ENCODE measurements at regions not wholly inside any gene's neighbourhood (a gene's known extent, or its start where the extent isn't known, plus 50 kb on each side); places are given as distances from the start of the nearest gene placed in this dataset.

DNA sequence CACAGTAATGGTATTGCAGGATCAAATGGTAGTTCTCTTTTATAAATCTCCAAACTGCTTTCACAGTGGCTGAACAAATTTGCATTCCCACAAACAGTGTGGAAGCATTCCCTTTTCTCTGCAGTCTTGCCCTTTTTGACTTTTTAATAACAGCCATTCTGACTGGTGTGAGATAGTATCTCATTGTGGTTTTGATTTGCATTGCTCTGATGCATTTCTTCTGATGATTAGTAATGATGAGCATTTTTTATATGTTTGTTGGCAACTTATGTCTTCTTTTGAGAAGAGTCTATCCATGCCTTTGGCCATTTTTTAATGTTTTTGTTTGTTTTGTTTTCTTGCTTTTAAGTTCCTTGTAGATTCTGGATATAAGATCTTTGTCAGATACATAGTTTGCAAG, 316.1 kb upstream of the TMCO5A start:
- DNase-seq (ENCODE audit: low read depth): no peak
- TF ChIP-seq, protein P1, sequence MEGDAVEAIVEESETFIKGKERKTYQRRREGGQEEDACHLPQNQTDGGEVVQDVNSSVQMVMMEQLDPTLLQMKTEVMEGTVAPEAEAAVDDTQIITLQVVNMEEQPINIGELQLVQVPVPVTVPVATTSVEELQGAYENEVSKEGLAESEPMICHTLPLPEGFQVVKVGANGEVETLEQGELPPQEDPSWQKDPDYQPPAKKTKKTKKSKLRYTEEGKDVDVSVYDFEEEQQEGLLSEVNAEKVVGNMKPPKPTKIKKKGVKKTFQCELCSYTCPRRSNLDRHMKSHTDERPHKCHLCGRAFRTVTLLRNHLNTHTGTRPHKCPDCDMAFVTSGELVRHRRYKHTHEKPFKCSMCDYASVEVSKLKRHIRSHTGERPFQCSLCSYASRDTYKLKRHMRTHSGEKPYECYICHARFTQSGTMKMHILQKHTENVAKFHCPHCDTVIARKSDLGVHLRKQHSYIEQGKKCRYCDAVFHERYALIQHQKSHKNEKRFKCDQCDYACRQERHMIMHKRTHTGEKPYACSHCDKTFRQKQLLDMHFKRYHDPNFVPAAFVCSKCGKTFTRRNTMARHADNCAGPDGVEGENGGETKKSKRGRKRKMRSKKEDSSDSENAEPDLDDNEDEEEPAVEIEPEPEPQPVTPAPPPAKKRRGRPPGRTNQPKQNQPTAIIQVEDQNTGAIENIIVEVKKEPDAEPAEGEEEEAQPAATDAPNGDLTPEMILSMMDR (conservative IDR thresholded peaks at IDR 0.05; ENCODE audit: low read depth, low read length): no peak

DNA sequence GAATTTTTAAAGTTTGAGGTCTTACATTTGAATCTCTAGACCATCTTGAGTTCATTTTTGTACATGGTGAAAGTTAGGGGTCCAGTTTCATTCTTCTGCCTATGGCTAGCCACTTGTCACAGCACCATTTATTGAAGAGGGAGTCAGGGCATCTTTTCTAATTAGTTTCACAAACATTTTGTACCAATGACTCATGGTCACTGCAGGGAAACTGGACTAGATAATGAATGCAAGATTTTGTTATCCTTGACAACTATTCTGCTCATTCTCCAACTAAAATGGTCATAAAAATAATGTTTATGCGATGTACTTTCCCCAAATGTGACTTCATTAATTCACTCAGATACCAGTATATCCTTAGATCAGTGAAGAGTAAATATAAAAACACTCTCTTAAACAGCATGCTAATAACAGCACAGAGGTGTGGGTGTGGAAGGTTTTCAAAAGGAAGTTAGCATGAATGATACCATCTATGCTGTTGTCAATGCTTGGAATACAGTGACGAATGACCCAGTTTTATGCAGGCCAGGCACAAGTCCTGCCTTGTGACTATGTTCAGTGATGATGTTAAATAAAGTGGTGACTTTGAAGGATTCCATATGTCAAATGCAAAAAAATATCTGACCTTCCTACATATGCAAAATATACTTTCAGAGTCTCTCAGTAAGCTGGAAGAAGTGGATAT, 314.9 kb upstream of the TMCO5A start:
- no peak for DNase-seq (ENCODE audit: low read depth)
- no peak overlapping the region for H3K4me3 ChIP-seq (ENCODE audit: low read length)
- TF ChIP-seq, protein P1 (conservative IDR thresholded peaks at IDR 0.05; ENCODE audit: low read depth, low read length): no peak

More for the DNA sequence above, 316.1 kb upstream of the TMCO5A start:
- no peak overlapping the region for H3K4me3 ChIP-seq (ENCODE audit: low read length)

DNA sequence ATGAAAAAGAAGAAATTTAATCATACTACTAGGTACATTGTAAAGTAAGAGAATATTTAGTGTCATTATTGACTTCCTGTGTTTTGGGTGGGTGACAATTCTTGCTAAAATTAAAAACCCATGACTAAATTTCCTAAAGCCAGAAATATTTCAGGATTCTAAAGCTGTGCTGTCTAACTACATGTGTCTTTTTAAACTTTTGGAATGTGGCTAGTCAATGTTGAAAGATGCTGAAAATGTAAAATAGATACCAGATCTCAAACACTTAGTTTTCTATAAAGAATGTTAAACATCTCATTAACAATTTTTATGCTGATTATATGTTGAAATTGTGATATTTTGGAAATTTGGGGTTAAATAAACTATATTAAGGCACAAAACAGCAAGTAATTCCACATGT, 308.9 kb upstream of the TMCO5A start:
- DNase-seq (ENCODE audit: low read depth): no peak
- TF ChIP-seq, protein P1 (conservative IDR thresholded peaks at IDR 0.05; ENCODE audit: low read depth, low read length): no peak
- H3K4me3 ChIP-seq (ENCODE audit: low read length): no peak overlapping the region

- H3K4me3 ChIP-seq (ENCODE audit: low read length): no peak overlapping the region
- no peak for DNase-seq (ENCODE audit: low read depth)
- TF ChIP-seq, protein P1 (conservative IDR thresholded peaks at IDR 0.05; ENCODE audit: low read depth, low read length): no peak
Measured at GRCh38 chr15:37628507-37628906, 305.9 kb upstream of the TMCO5A start.

GRCh38 chr15:37636736-37637135, 297.7 kb upstream of the TMCO5A start:
- H3K4me3 ChIP-seq (ENCODE audit: low read length): no peak overlapping the region
- TF ChIP-seq, protein P1 (conservative IDR thresholded peaks at IDR 0.05; ENCODE audit: low read depth, low read length): no peak
- DNase-seq (ENCODE audit: low read depth): no peak

DNA sequence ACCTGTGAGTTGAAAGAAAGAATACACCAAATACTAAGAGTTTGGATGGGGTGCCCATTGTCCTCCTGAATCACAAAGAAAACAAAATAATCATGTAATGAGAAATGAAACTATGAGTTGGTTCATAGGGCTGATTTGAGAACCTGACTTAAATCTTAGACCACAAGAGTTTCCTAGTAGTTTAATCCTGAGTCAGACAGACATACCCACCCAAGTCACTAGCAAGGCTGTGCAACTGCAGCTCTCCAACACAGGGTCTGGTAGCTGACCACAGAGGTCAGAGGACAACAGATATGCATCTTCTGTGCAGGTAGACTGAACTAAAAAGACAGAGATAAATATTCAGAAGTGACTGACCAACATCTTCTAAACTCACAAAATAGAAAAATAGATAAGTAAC, 296.3 kb upstream of the TMCO5A start:
- no peak overlapping the region for H3K4me3 ChIP-seq (ENCODE audit: low read length)
- TF ChIP-seq, protein P1 (conservative IDR thresholded peaks at IDR 0.05; ENCODE audit: low read depth, low read length): no peak
- no peak for DNase-seq (ENCODE audit: low read depth)

DNA sequence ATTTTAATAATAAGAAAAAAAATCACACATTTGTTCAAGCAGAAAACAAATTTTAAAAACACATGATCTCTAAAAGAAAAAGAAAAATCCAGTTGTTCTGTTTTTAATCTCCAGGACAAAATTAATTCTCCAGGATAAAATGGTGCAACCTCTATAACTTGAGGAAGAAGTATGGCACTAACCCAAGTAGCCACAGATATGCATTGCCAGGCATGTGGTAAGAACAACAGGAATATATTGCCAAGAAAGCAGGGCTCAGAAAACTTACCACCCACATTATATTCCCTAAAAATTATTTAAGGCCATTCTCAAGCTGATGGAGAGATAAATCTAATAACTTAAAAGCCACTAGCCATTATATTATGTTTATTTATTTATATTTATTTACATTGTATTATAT, 295.7 kb upstream of the TMCO5A start:
- H3K4me3 ChIP-seq (ENCODE audit: low read length): no peak overlapping the region
- no peak for DNase-seq (ENCODE audit: low read depth)
- TF ChIP-seq, protein P1 (conservative IDR thresholded peaks at IDR 0.05; ENCODE audit: low read depth, low read length): no peak
